Ishikawa (cell line): ENCODE measurements at regions not wholly inside any gene's neighbourhood (a gene's known extent, or its start where the extent isn't known, plus 50 kb on each side); places are given as distances from the start of the nearest gene placed in this dataset.

ENCODE experiments used
- CEBPB ChIP-seq: IDR thresholded peaks from 2 replicates; pipeline ENCODE4 v1.6.1; 2012
- CREB1 ChIP-seq: IDR thresholded peaks from 2 replicates; pipeline ENCODE4 v1.6.1; 2012; ENCODE audit warnings: low read depth
- EGR1 ChIP-seq: IDR thresholded peaks from 2 replicates; pipeline ENCODE4 v1.6.1; 2012
- EP300 ChIP-seq: IDR thresholded peaks from 2 replicates; pipeline ENCODE4 v1.6.1; 2012; ENCODE audit warnings: borderline replicate concordance
- FOXM1 ChIP-seq: IDR thresholded peaks from 2 replicates; pipeline ENCODE4 v1.6.1; 2012; ENCODE audit warnings: low read depth, borderline replicate concordance
- MAX ChIP-seq: IDR thresholded peaks from 2 replicates; pipeline ENCODE4 v1.6.1; 2012
- NFIC ChIP-seq: IDR thresholded peaks from 2 replicates; pipeline ENCODE4 v1.6.1; 2012
- RAD21 ChIP-seq: IDR thresholded peaks from 2 replicates; pipeline ENCODE4 v1.6.1; 2012; ENCODE audit warnings: low read depth
- REST ChIP-seq: IDR thresholded peaks from 2 replicates; pipeline ENCODE4 v1.6.1; 2012; ENCODE audit warnings: low read depth, mild to moderate bottlenecking
- TAF1 ChIP-seq: IDR thresholded peaks from 2 replicates; pipeline ENCODE4 v1.6.1; 2012; ENCODE audit warnings: low read depth, mild to moderate bottlenecking
- TCF12 ChIP-seq: IDR thresholded peaks from 2 replicates; pipeline ENCODE4 v1.6.1; 2012; ENCODE audit warnings: low read depth
- TEAD4 ChIP-seq: IDR thresholded peaks from 2 replicates; pipeline ENCODE4 v1.6.1; 2012
- USF1 ChIP-seq: IDR thresholded peaks from 2 replicates; pipeline ENCODE4 v1.6.1; 2012
- YY1 ChIP-seq: IDR thresholded peaks from 2 replicates; pipeline ENCODE4 v1.6.1; 2012; ENCODE audit warnings: low read depth
- ZBTB7A ChIP-seq: IDR thresholded peaks from 2 replicates; pipeline ENCODE4 v1.6.1; 2012; ENCODE audit warnings: low read depth

GRCh38 chr1:201676197-201676596 lies 137.3 kb downstream of the NAV1 start:
- TF ChIP-seq TCF12 (no peak), REST (no peak), EGR1 (no peak), CEBPB (no peak), MAX (no peak), EP300 (no peak), FOXM1 (no peak), RAD21 (no peak)

- TF ChIP-seq MAX (no peak), USF1 (no peak), NFIC (no peak)
Measured at GRCh38 chr1:201676641-201677040, 137.7 kb downstream of the NAV1 start.

- TF ChIP-seq TEAD4 (no peak), CEBPB (no peak), TAF1 (no peak), TCF12 (no peak), FOXM1 (no peak), EGR1 (no peak), RAD21 (no peak), USF1 (no peak), EP300 (no peak), YY1 (no peak), CREB1 (no peak), ZBTB7A (no peak), MAX (no peak), REST (no peak), NFIC (no peak)
Measured at GRCh38 chr1:201678264-201679101, 139.6 kb downstream of the NAV1 start.

- no peak for TF ChIP-seq NFIC
- TF ChIP-seq TEAD4, result no peak
- no peak for TF ChIP-seq RAD21
- no peak for TF ChIP-seq TAF1
- no peak for TF ChIP-seq USF1
- TF ChIP-seq REST, result no peak
- no peak for TF ChIP-seq FOXM1
Measured at GRCh38 chr1:201681375-201681774, 142.4 kb downstream of the NAV1 start.
